H9 (cell line): ENCODE measurements at regions not wholly inside any gene's neighbourhood (a gene's known extent, or its start where the extent isn't known, plus 50 kb on each side); places are given as distances from the start of the nearest gene placed in this dataset.

Experiments used
- DNase-seq: peaks from one replicate; pipeline ENCODE4 v3.0.0-alpha.2; 2017
- H2AFZ ChIP-seq: one replicate; pipeline ENCODE4 v1.6.1; 2013; ENCODE audit warnings: mild to moderate bottlenecking, low read length, control low read depth, moderate library complexity
- H2AK5ac ChIP-seq: 2 replicates; pipeline ENCODE4 v1.6.1; 2013; ENCODE audit warnings: low read length, control low read depth, mixed read lengths; ENCODE audit not compliant: insufficient read length
- H2BK120ac ChIP-seq: one replicate; pipeline ENCODE4 v1.6.1; 2013; ENCODE audit warnings: low read depth, mild to moderate bottlenecking, low read length, control low read depth, inconsistent platforms; ENCODE audit not compliant: poor library complexity, severe bottlenecking
- H2BK12ac ChIP-seq: 2 replicates; pipeline ENCODE4 v1.6.1; 2013; ENCODE audit warnings: low read length, control low read depth, mixed read lengths, low read depth; ENCODE audit not compliant: insufficient read length
- H2BK15ac ChIP-seq: 2 replicates; pipeline ENCODE4 v1.6.1; 2013; ENCODE audit warnings: low read depth, low read length, control low read depth
- H2BK20ac ChIP-seq: one replicate; pipeline ENCODE4 v1.6.1; 2013; ENCODE audit warnings: low read depth, mild to moderate bottlenecking, low read length, control low read depth, inconsistent platforms; ENCODE audit not compliant: poor library complexity, severe bottlenecking
- H2BK5ac ChIP-seq: 2 replicates; pipeline ENCODE4 v1.6.1; 2013; ENCODE audit warnings: low read length, control low read depth, mixed read lengths; ENCODE audit not compliant: insufficient read length
- H3K14ac ChIP-seq: 2 replicates; pipeline ENCODE4 v1.6.1; 2013; ENCODE audit warnings: low read length, control low read depth; ENCODE audit not compliant: insufficient read depth
- H3K18ac ChIP-seq: 2 replicates; pipeline ENCODE4 v1.6.1; 2013; ENCODE audit warnings: low read depth, mild to moderate bottlenecking, mixed read lengths, low read length, control low read depth; ENCODE audit not compliant: insufficient read length
- H3K23ac ChIP-seq: 2 replicates; pipeline ENCODE4 v1.6.1; 2013; ENCODE audit warnings: low read length, control low read depth, mixed read lengths, low read depth; ENCODE audit not compliant: insufficient read length
- H3K23me2 ChIP-seq: 2 replicates; pipeline ENCODE4 v1.6.1; 2013; ENCODE audit warnings: low read depth, mild to moderate bottlenecking, mixed read lengths, low read length, control low read depth; ENCODE audit not compliant: insufficient read length, poor library complexity, severe bottlenecking
- H3K27ac ChIP-seq: 2 replicates; pipeline ENCODE4 v1.5.1; 2013; ENCODE audit warnings: low read length, control low read depth, mixed read lengths, low read depth; ENCODE audit not compliant: insufficient read length
- H3K27me3 ChIP-seq: 2 replicates; pipeline ENCODE4 v1.6.1; 2013; ENCODE audit warnings: low read length, control low read depth, inconsistent platforms; ENCODE audit not compliant: insufficient read depth
- H3K4ac ChIP-seq: 2 replicates; pipeline ENCODE4 v1.6.1; 2013; ENCODE audit warnings: low read depth, mild to moderate bottlenecking, control low read depth, inconsistent platforms, low read length, moderate library complexity
- H3K4me1 ChIP-seq: 2 replicates; pipeline ENCODE4 v1.6.1; 2013; ENCODE audit warnings: low read length, control low read depth, inconsistent platforms; ENCODE audit not compliant: insufficient read depth
- H3K4me2 ChIP-seq: 2 replicates; pipeline ENCODE4 v1.6.1; 2013; ENCODE audit warnings: low read length, control low read depth, mixed read lengths; ENCODE audit not compliant: insufficient read length, insufficient read depth
- H3K56ac ChIP-seq: 2 replicates; pipeline ENCODE4 v1.6.1; 2013; ENCODE audit warnings: low read depth, mild to moderate bottlenecking, mixed read lengths, low read length, control low read depth; ENCODE audit not compliant: insufficient read length
- H3K79me1 ChIP-seq: 2 replicates; pipeline ENCODE4 v1.6.1; 2013; ENCODE audit warnings: low read depth, mild to moderate bottlenecking, moderate library complexity, low read length, control low read depth, inconsistent platforms; ENCODE audit not compliant: insufficient read depth, poor library complexity, severe bottlenecking
- H3K79me2 ChIP-seq: 2 replicates; pipeline ENCODE4 v1.6.1; 2013; ENCODE audit warnings: low read length, control low read depth, inconsistent platforms; ENCODE audit not compliant: insufficient read depth
- H3K9ac ChIP-seq: 2 replicates; pipeline ENCODE4 v1.6.1; 2013; ENCODE audit warnings: low read length, control low read depth, mixed read lengths; ENCODE audit not compliant: insufficient read length; ENCODE audit errors: extremely low read depth
- H3K9me3 ChIP-seq: one replicate; pipeline ENCODE4 v1.6.1; 2013; ENCODE audit warnings: low read depth, low read length, inconsistent platforms; ENCODE audit not compliant: control insufficient read depth
- H3T11ph ChIP-seq: one replicate; pipeline ENCODE4 v1.6.1; 2013; ENCODE audit warnings: mild to moderate bottlenecking, low read length, control low read depth, inconsistent platforms
- H4K20me1 ChIP-seq: one replicate; pipeline ENCODE4 v1.6.1; 2013; ENCODE audit not compliant: control insufficient read depth, insufficient read length, insufficient read depth
- H4K5ac ChIP-seq: 2 replicates; pipeline ENCODE4 v1.6.1; 2013; ENCODE audit warnings: low read depth, mild to moderate bottlenecking, mixed read lengths, low read length, control low read depth; ENCODE audit not compliant: insufficient read length
- H4K8ac ChIP-seq: replicated peaks from 2 replicates; pipeline ENCODE4 v1.6.1; 2013; ENCODE audit warnings: low read length, control low read depth, mixed read lengths, low read depth; ENCODE audit not compliant: insufficient read length
- H4K91ac ChIP-seq: 2 replicates; pipeline ENCODE4 v1.6.1; 2013; ENCODE audit warnings: low read depth, mild to moderate bottlenecking, moderate library complexity, mixed read lengths, low read length, control low read depth; ENCODE audit not compliant: insufficient read length
- H3K27ac Mint-ChIP-seq, 3 experiments: 2 replicates in 2 of 3; 3 replicates in 1 of 3; pipeline ENCODE4 v1.8.0; 2020 to 2021; ENCODE audit warnings: mixed read lengths in 3 of 3, mild to moderate bottlenecking in 1 of 3, moderate library complexity in 1 of 3
- H3K27me3 Mint-ChIP-seq: 2 replicates; pipeline ENCODE4 v1.8.0; 2021; ENCODE audit warnings: low read depth, mild to moderate bottlenecking, moderate library complexity, mixed read lengths
- H3K36me3 Mint-ChIP-seq, 3 experiments: 2 replicates in 2 of 3; 3 replicates in 1 of 3; pipeline ENCODE4 v1.8.0; 2020 to 2021; ENCODE audit warnings: low read depth in 3 of 3, mixed read lengths in 3 of 3; ENCODE audit not compliant: insufficient read depth in 1 of 3
- H3K4me1 Mint-ChIP-seq, 2 experiments: 2 replicates each; pipeline ENCODE4 v1.8.0; 2020; ENCODE audit warnings: mixed read lengths in 2 of 2
- H3K4me3 Mint-ChIP-seq, 2 experiments: 2 replicates in 1 of 2; 3 replicates in 1 of 2; pipeline ENCODE4 v1.8.0; 2020 to 2021; ENCODE audit warnings: mild to moderate bottlenecking in 2 of 2, mixed read lengths in 2 of 2, moderate library complexity in 1 of 2
- H3K9me3 Mint-ChIP-seq, 2 experiments: 2 replicates in 1 of 2; 3 replicates in 1 of 2; pipeline ENCODE4 v1.8.0; 2020; ENCODE audit warnings: mild to moderate bottlenecking in 2 of 2, mixed read lengths in 2 of 2, moderate library complexity in 1 of 2
- WGBS: extraction: QIAGEN DNeasy Blood & Tissue Kit; methylation state at CpG from one replicate; pipeline ENCODE4 v1.1.7; 2013; ENCODE audit warnings: missing lambda C conversion rate, low lambda C conversion rate, mixed read lengths; ENCODE audit not compliant: insufficient read length; ENCODE audit errors: extremely low coverage; 5-methylcytosine and 5-hydroxymethylcytosine counted together
- TF ChIP-seq, protein P1 (sequence below): fragments of 200-600 bp; sonication (generic); conservative IDR thresholded peaks from 3 replicates; pipeline ENCODE4 v1.8.0; 2021; ENCODE audit warnings: antibody characterized with exemption, mild to moderate bottlenecking

- Histone ChIP-seq H3K56ac (no peak overlapping the region), H3T11ph (no peak overlapping the region), H3K18ac (no peak overlapping the region), H2BK5ac (no peak overlapping the region), H3K4me1 (no peaks in the 10 kb centered on the region), H4K20me1 (no peaks in the 10 kb centered on the region), H3K9ac (no peak overlapping the region), H2BK12ac (no peak overlapping the region), H2AFZ (no peak overlapping the region), H3K27me3 (no peaks in the 10 kb centered on the region), H2BK120ac (no peak overlapping the region), H3K9me3 (no peaks in the 10 kb centered on the region), H3K14ac (no peak overlapping the region), H4K91ac (no peak overlapping the region), H3K79me1 (no peaks in the 10 kb centered on the region), H4K8ac (no peak overlapping the region), H3K27ac (no peak overlapping the region), H3K4me2 (no peak overlapping the region), H4K5ac (no peak overlapping the region), H3K23ac (no peak overlapping the region), H2BK20ac (no peak overlapping the region), H3K23me2 (no peaks in the 10 kb centered on the region), H3K79me2 (no peaks in the 10 kb centered on the region), H2AK5ac (no peak overlapping the region), H2BK15ac (no peak overlapping the region), H3K4ac (no peak overlapping the region)
- WGBS = no CpG with 5 or more reads among the region's 33 CpGs
- H3K36me3 Mint-ChIP-seq = no peaks in the 10 kb centered on the region
- H3K4me1 Mint-ChIP-seq = no peaks in the 10 kb centered on the region
- no peak for DNase-seq
- no peak overlapping the region; a peak in 1 of 7 replicates for H3K27ac Mint-ChIP-seq
- peaks cover 0 to 3% of the 10 kb centered on the region in 2 experiments; a peak in 2 of 5 replicates for H3K9me3 Mint-ChIP-seq
- no peak overlapping the region for H3K4me3 Mint-ChIP-seq
- TF ChIP-seq, protein P1, sequence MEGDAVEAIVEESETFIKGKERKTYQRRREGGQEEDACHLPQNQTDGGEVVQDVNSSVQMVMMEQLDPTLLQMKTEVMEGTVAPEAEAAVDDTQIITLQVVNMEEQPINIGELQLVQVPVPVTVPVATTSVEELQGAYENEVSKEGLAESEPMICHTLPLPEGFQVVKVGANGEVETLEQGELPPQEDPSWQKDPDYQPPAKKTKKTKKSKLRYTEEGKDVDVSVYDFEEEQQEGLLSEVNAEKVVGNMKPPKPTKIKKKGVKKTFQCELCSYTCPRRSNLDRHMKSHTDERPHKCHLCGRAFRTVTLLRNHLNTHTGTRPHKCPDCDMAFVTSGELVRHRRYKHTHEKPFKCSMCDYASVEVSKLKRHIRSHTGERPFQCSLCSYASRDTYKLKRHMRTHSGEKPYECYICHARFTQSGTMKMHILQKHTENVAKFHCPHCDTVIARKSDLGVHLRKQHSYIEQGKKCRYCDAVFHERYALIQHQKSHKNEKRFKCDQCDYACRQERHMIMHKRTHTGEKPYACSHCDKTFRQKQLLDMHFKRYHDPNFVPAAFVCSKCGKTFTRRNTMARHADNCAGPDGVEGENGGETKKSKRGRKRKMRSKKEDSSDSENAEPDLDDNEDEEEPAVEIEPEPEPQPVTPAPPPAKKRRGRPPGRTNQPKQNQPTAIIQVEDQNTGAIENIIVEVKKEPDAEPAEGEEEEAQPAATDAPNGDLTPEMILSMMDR = no peak
- peaks cover 2% of the 10 kb centered on the region for H3K27me3 Mint-ChIP-seq
These were observed 113.2 kb downstream of the MICALL2 start for GRCh38 chr7:1345796-1346755.
